Muscle of back (tissue), 3 donors: ENCODE measurements at regions not wholly inside any gene's neighbourhood (a gene's known extent, or its start where the extent isn't known, plus 50 kb on each side); places are given as distances from the start of the nearest gene placed in this dataset.

ENCODE experiments used
- DNase-seq, 3 donors: peaks; one replicate each; pipeline versions ENCODE4 v3.0.0 to v3.0.0-alpha.2; 2013

DNA sequence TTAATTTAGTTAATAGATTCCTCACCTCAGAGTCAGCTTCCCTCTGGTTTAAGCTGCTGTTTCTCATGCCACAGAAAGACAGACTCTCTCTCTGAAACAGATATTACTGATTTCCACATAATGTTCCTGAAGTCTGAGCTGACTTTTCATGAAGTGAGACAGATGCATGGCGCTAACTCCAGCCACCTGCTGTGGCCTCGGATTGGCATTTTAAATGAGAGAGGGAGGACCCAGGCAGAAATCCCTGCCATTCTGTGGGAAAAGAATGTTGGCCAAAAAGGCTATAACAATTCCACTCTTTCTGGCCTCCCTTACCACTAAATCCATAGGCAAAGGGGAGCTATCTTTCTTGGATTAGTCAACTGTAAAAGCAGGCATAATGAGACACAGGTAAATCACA lies 354.1 kb upstream of the CDH4 start:
- peak in 1 of 3 donors; percentile 13 for DNase-seq

DNA sequence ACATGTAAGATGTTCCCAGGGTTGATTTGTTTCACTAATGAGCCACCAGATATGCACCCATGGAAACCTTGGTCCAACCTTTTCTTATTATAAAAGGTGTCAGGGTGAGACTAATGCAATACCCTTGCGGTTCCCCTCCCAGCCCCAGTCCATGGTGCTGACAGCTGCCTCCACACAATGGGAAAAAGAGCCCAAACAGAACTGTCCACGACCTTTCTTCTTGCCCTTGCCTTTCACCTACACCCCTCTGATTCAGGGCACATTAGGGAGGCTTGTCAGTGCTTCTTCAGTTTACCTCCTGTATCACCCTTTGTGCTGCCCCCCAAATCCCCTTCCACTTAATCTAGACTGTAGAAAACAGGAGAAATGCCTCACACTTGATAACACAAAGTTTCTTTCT lies 352.7 kb upstream of the CDH4 start:
- DNase-seq, result no peak

DNA sequence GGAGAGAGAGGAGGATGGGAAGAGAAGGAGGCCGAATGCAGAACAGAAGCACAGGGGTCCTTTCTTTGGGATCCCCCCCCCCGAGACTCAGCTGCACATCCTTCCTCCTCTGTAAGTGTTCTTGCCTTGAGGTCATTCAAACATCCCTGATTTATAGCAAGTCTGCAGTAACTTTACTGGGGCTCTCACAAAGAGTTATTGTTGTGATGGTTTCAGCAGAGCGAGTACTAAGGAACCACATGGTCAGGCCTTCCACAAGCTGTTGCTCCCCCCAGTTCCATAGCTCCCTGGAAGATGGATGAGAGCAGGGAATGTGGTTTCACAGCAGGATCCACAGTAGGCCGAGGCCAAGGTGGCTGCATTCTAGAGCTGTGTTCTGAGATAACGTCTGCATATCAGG lies 351.4 kb upstream of the CDH4 start:
- DNase-seq, result no peak

GRCh38 chr20:60901831-60902230 lies 350.2 kb upstream of the CDH4 start:
- DNase-seq, result no peak

DNA sequence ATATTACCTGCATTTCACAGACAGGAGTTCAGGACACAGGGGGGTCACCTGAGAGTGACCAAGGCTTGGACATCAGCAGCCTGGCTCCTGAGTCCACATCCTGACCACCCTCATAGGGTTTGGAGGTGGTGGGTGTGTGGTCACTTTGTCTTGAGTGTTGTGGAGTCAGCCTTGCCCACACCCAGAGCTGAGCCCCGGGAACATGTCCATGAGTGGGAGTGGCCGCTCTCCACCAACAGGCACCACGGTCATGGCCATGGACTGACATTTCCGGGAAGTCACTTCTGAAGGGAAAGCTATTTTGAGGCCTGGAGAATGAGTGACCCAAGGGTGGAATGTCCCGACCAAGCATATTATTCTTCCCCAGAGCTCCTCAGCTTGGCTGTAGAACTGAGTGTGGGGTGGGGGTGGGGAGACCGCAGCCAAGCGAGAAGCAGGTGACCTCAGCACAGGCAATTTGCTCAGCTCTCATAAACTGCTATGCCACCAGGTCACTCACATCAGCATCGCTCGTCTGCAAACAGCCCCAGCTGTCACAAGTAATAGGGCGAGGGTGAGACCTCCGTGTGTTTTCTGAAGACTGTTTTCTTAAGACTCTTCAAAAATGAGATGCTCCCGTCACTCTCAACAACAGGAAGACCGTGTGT lies 348.6 kb upstream of the CDH4 start:
- no peak for DNase-seq

- no peak for DNase-seq
Measured at GRCh38 chr20:60904730-60905129, 347.3 kb upstream of the CDH4 start.

GRCh38 chr20:60905919-60906318 lies 346.1 kb upstream of the CDH4 start:
- no peak for DNase-seq

DNA sequence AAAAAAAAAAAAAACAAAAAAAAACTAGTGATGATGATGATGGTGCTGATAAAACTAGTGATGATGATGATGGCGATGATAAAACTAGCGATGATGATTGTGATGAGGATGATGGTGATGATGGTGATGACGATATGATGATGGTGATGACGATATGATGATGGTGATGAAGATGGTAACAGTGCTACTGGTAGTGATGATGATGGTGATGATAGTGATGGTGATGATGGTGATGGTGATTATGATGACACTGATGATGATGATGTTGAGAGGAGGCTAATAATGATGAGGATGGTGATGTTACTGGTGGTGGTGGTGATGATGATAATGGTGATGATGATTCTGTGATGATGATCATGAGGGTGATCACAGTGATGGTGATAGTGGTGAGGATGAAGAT lies 345.5 kb upstream of the CDH4 start:
- no peak for DNase-seq

- no peak for DNase-seq
Measured at GRCh38 chr20:60913298-60913697, 338.8 kb upstream of the CDH4 start.

DNA sequence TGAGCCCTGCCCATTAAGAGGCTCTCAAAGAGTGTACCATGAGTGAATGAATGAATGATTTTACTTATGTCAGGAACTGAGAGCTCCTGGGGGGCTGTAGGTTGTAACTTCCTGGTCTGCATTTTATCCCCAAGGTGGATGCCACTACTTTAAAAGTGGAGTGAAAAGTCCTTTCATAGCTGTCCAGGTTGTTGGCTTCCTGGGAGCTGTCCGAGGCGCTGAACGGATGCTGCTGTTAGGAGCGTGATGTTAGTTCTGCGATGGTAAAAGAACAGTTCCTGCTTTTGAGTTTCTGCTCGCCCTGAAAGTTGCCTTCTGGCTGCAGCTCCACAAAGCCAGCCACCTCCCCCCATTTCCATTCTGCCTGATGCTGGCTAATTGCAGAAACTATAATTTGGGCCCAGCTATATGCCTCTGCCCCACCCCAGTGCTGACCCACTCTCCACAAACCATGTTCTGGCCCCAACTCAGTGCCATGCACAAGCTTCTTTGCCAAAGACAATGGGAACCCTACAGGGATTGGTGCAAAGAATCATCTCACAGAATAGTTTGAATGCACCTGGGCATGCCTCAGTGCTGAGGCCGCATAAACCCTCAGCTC lies 330.9 kb upstream of the CDH4 start:
- peak; percentile 20 to 62 (median 53) for DNase-seq

DNA sequence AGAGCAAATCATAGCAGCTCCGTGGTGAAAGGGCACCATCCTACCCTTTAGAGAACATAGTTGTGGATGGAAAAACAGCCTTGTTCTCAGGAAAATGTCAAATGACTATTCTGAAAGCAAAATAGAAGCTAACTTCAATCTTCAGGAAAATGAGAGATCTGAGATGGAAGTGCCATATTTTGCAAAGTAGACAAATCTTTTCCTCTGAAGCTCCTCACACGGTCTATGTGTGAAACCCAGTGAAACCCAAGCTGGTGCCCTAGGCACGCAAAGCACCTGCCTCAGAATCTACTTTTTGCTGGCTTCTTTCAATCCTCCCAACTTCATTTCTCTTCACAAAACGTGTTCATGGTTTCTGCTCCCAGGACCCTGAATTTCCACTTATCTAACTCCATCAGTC lies 325.2 kb upstream of the CDH4 start:
- DNase-seq, result no peak

DNA sequence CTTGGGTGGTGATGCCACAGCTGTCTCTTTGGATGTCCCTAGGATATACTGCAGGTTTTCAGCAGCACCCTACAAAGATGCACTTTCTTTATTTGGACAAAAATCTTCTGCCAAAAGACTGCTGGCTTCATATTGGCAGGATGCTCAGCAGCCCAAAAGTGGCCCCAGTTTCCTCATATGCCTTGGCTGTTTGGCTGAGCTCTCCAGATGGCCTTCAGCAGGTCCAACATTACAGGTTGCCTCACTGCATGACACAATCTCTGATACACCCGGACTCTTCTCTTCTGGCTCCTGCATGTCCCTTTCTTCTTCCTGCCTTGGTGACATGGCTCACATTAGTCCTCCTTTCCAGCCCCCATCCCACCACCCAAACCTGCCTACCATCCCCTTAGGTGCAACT lies 323.7 kb upstream of the CDH4 start:
- no peak for DNase-seq

DNA sequence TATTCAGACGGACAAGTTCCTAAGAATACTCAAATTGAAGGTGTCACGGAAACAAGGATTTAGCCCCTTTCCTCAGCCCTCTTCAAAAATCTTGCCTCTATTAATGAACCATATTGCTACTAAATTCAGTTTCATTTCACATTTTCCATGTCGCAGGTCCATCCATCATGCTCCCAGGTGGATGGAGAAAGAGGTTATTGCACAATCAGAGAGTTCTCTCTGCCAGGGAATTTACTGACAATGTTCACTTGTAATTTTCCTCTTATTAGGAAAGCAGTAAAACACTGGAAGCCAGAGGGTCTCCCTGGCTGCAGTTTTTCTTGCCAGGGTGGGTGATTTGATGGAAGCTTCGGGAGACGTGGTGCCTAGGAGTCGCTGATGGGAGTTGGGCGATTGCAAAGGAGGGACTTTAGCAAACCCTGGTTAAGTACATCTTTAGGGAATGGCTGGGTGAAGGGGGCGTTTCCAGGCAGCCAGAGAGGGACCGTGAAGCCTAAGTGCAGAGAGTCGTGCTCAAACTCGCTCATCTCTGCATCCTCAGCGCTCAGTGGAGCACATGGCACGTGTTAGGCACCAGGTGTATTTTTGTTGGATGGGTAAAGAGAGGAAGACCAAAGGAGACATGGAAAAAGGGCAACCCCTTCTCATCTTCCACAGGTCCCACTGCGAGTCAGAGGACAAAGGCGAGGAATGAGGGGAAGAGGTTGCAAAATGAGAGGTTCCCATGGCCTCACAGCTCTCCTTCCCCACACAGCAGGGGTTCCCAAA lies 321.9 kb upstream of the CDH4 start:
- peak; percentile 3 to 39 (median 16) for DNase-seq

- DNase-seq, result no peak
Measured at GRCh38 chr20:60931696-60932095, 320.4 kb upstream of the CDH4 start.

DNA sequence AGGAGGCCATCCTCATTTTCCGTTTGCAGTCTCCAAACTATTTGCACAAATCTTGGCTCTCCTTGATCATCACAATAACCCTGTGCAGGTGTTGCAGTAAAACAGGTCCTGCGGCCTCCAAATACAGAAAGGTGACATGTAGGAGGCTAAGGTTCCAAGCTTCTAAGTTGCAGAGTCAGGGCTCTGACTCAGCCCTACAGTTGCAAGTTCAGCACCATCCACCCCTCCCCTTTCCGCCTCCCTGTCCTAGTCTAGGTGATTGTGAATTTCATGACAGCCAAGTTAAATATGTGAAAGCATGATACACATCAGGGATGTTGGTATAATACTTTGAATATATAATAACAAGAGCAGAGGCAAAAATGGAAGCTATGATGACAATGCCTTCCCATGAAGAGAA lies 317.3 kb upstream of the CDH4 start:
- DNase-seq, result no peak

- no peak for DNase-seq
Measured at GRCh38 chr20:60935971-60936370, 316.1 kb upstream of the CDH4 start.

DNA sequence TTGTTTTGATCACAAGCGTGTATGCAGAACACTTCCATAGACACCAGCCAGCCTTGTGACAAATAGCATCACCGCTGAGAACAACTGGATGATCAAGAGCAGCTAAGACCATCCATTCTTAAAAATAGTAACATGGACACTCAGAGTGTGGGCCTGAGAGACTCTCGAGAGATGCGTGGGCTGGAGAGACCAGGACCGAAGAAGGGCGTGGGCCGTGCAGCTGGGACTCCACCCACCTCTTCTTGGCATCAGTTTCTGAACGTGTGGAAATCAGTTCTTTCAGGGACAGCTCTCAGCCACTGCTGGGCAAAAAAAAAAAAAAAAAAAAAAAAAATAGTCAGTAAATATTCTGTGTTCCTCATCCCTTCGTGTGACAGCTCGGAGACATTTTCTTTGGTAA lies 314.5 kb upstream of the CDH4 start:
- DNase-seq, result peak; percentile 27 to 56 (median 30)

DNA sequence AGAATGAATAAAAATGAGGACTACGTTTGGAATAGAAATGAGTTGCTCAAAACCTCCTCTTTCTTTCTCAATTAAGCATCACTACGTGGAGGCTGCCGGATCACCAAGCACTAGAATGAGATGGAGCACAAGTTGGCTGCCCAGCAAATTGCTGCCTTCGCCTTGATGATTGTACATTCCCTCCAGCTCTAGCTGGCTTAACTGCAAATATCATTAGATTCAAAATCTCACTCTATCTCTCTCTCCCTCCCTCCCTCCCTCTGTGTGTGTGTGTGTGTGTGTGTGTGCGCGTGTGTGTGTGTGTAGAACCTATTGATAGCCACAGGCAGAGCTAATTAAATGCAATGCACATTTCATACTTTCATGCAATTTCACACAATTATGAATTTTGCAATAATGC lies 310.7 kb upstream of the CDH4 start:
- no peak for DNase-seq

DNA sequence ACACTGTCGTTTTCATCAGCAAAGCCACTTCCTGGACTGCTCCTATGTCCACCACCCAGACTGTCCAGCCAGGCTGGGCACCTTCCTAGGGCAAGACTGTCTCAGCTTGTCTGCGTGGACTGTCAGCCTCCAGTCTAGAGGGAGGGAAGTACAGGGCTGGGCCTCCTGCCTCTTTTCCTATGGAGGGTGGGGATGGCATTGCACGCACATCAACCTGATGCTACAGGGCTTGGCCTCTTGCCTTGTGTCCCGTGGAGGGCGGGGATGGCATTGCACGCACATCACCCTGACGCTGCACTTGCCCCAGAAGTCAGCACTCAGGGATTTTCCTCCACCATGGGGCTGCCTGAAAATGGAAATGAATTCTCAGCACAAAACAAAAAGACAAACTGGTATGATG lies 304.2 kb upstream of the CDH4 start:
- DNase-seq, result no peak

DNA sequence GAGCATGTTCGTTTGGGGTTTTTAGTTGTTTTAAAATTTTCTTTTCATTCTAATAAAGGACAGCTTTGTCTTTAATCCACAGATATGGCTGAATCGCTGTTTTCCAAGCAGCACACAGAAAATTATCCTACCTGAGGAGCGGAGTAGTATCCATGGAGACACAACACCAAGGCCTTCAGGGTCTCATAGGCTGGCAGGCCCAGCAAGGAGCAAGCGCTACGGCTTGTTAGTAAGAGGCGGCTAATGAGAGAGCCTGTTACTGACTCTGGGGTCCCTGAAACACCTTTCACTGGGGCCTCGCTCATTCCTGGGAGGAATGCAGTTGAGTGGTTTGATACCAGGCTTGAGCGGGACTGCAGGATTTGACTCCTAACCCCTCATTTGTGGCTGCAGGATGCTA lies 303.8 kb upstream of the CDH4 start:
- DNase-seq, result no peak

DNA sequence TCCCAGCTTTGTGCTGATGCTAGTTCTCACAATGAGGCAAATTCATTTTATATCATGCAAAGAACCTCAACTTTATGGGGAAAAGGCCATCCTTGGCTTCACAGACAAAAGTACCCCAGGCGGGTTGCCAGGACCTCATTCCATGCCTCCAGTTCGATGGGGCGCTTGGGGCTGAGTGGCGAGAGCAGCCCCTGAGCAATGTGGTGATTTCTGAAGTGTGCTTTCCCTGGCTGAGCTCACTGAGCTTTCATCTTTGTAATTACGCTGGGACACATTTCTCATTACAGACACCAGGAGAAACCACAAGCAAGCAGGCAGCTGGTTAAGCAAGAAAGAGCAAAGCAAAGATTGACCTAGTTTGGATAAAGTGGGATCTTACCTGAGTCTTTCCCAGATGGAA lies 301.5 kb upstream of the CDH4 start:
- DNase-seq, result no peak

DNA sequence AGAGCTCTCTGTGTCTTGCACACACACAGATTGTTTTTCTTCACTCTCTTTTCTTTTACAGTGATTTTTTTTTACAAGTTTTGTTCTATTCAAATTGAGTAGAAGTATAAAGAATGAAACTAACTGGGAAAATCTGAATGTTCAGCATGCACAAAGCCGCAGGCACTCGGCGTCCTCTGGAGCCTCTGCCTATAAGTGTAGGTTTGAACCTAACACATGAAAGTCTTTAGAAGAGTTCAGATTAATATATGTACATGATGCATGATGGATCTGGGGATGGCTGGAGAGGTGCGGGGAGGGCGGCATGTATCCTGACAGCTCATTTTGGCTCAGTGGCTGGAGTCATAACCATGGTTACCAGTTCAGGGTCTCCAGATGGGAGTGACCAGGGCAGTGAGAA lies 301.1 kb upstream of the CDH4 start:
- no peak for DNase-seq

DNA sequence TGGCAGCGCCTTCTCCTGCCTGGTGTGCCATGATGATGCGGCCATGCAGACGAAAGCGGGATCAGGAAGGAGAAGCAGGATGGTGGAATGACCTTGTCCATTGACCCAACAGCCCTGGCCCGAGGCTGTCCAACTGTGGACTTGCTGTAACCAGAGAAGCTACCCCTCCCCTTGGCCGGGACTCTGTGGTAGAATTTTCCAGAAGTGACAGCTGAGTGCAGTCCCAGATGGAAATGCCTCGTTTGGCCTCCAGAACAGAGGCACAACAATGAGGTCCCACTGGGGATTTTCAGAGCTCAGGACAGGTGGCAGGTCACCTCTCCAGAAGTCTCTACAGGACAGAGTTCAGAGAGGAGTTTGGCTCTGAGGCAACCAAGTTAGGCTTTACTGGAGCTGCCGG lies 299.2 kb upstream of the CDH4 start:
- no peak for DNase-seq

DNA sequence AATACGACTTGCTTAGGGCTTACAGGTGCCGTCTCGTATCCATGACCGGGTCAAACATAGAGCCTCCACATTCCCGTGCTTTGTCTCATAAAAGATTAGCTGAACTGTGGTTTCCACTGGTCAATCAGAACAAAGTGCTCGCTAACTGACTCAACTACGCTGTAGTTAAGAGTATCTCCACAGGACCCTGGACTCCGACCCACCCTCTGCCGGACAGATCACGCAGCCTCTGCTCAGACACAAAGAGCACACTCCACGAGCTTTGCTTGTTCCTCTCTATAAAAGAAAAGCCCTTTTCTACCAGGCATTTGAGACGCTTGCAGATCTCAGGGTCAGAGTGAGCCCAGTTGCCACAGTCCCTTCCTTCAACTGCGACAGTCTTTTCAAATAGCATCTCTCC lies 298.7 kb upstream of the CDH4 start:
- no peak for DNase-seq
